AG04450 (cell line): ENCODE measurements at regions not wholly inside any gene's neighbourhood (a gene's known extent, or its start where the extent isn't known, plus 50 kb on each side); places are given as distances from the start of the nearest gene placed in this dataset.

ENCODE experiments used
- CTCF ChIA-PET: fragments of 300-600, 350-600 bp; formaldehyde crosslinking; extraction: SDS; loops from one replicate; lab custom pipeline; 2022; ENCODE audit warnings: antibody characterized with exemption, inconsistent platforms; lab: Charles Lee
- POLR2A ChIA-PET: fragments of 350-600 bp; formaldehyde crosslinking; extraction: SDS; loops from one replicate; lab custom pipeline; 2021; ENCODE audit warnings: antibody characterized with exemption, inconsistent platforms; lab: Yijun Ruan, JAX
- DNase-seq: peaks from one replicate; pipeline ENCODE4 v3.0.0-alpha.2; 2011; ENCODE audit warnings: low read depth, low spot score
- H3K27ac ChIP-seq: one replicate; pipeline ENCODE4 v1.5.1; 2012; ENCODE audit warnings: low read depth, low read length, control low read depth
- H3K27me3 ChIP-seq: one replicate; pipeline ENCODE4 v1.6.0; 2012; ENCODE audit warnings: low read length; ENCODE audit not compliant: control insufficient read depth, insufficient read depth
- H3K4me3 ChIP-seq: 2 replicates; pipeline ENCODE4 v1.5.1; 2011; ENCODE audit warnings: mild to moderate bottlenecking, low read depth, low read length, control low read depth
- H3K9me3 ChIP-seq: 2 replicates; pipeline ENCODE4 v1.5.1; 2012; ENCODE audit warnings: low read length; ENCODE audit not compliant: control insufficient read depth, insufficient read depth
- CTCF ChIP-seq: IDR thresholded peaks from 2 replicates; pipeline ENCODE4 v1.5.1; 2011; ENCODE audit warnings: low read depth, low read length, control low read depth, inconsistent platforms

GRCh38 chr2:217102956-217103355 lies 243.1 kb upstream of the TNP1 start:
- ChIA-PET POLR2A (no interaction called here), CTCF (interaction anchor here (0.8 kb wide), 1 partner anchor 610 kb away, joined by 3 read pairs; no protein-coding TSS in a partner anchor)
- Histone ChIP-seq H3K4me3 (no peak overlapping the region), H3K27ac (no peak overlapping the region), H3K27me3 (no peaks in the 10 kb centered on the region), H3K9me3 (no peaks in the 10 kb centered on the region)
- DNase-seq: no peak
- no peak for TF ChIP-seq CTCF

GRCh38 chr2:217101972-217102371 lies 242.1 kb upstream of the TNP1 start:
- DNase-seq: no peak
- H3K4me3 ChIP-seq: no peak overlapping the region
- no peak overlapping the region for H3K27ac ChIP-seq
- 0 out of 2 replicates have a peak, but pooled peaks cover 2% of the 10 kb centered on the region for H3K9me3 ChIP-seq
- TF ChIP-seq CTCF: no peak
- ChIA-PET POLR2A (no interaction called here), CTCF (no interaction called here)
- H3K27me3 ChIP-seq: no peaks in the 10 kb centered on the region

GRCh38 chr2:217099561-217099960 lies 239.7 kb upstream of the TNP1 start:
- no peak overlapping the region for H3K4me3 ChIP-seq
- no peak for TF ChIP-seq CTCF
- no peaks in the 10 kb centered on the region for H3K27me3 ChIP-seq
- ChIA-PET POLR2A (no interaction called here), CTCF (no interaction called here)
- DNase-seq: no peak
- H3K9me3 ChIP-seq: 0 out of 2 replicates have a peak, but pooled peaks cover 2% of the 10 kb centered on the region
- H3K27ac ChIP-seq: no peak overlapping the region

- no peak overlapping the region for H3K4me3 ChIP-seq
- 0 out of 2 replicates have a peak, but pooled peaks cover 2% of the 10 kb centered on the region for H3K9me3 ChIP-seq
- no peaks in the 10 kb centered on the region for H3K27me3 ChIP-seq
- CTCF ChIA-PET: no interaction called here
- TF ChIP-seq CTCF: no peak
- no peak for DNase-seq
- POLR2A ChIA-PET: no interaction called here
- no peak overlapping the region for H3K27ac ChIP-seq
Measured at GRCh38 chr2:217098435-217098834, 238.6 kb upstream of the TNP1 start.

GRCh38 chr2:217097346-217097745 lies 237.5 kb upstream of the TNP1 start:
- no peaks in the 10 kb centered on the region for H3K27me3 ChIP-seq
- H3K9me3 ChIP-seq: 0 out of 2 replicates have a peak, but pooled peaks cover 2% of the 10 kb centered on the region
- POLR2A ChIA-PET: no interaction called here
- no peak overlapping the region for H3K4me3 ChIP-seq
- H3K27ac ChIP-seq: no peak overlapping the region
- no peak for DNase-seq
- no peak for TF ChIP-seq CTCF
- CTCF ChIA-PET: no interaction called here
